PC-3 (cell line): ENCODE measurements at regions not wholly inside any gene's neighbourhood (a gene's known extent, or its start where the extent isn't known, plus 50 kb on each side); places are given as distances from the start of the nearest gene placed in this dataset.

Experiments
- CTCF ChIP-seq: fragments of 300-600 bp; sonication (generic); conservative IDR thresholded peaks from 2 replicates; pipeline ENCODE4 v1.5.1; 2017; ENCODE audit warnings: antibody characterized with exemption, low read depth, mild to moderate bottlenecking, low read length
- EZH2 ChIP-seq: fragments of 300-600 bp; sonication (generic); IDR thresholded peaks from one replicate; pipeline ENCODE4 v1.6.1; 2017; ENCODE audit warnings: antibody characterized with exemption, mild to moderate bottlenecking, low read length; ENCODE audit not compliant: unreplicated experiment
- EZH2phosphoT487 ChIP-seq: fragments of 300-600 bp; sonication (generic); IDR thresholded peaks from 2 replicates; pipeline ENCODE4 v1.6.1; 2018; ENCODE audit warnings: mild to moderate bottlenecking, antibody characterized with exemption, low read length, borderline replicate concordance

- no peak for TF ChIP-seq CTCF
- no peak for TF ChIP-seq EZH2phosphoT487
- no peak for TF ChIP-seq EZH2
Observed at GRCh38 chr2:15704788-15705115, 113.1 kb downstream of the DDX1 start.
